HG02884 (cell line): ENCODE measurements at regions not wholly inside any gene's neighbourhood (a gene's known extent, or its start where the extent isn't known, plus 50 kb on each side); places are given as distances from the start of the nearest gene placed in this dataset.

Experiments
- ATAC-seq: cut with Tn5 transposase; IDR thresholded peaks from one replicate; pipeline ENCODE4 v1.9.1; 2021; ENCODE audit warnings: mild to moderate bottlenecking, moderate library complexity; ENCODE audit not compliant: unreplicated experiment

- no peak for ATAC-seq
Measured at GRCh38 chr17:77375917-77376651, 235.3 kb downstream of the SEC14L1 start.

GRCh38 chr17:77376795-77377709, 236.3 kb downstream of the SEC14L1 start:
- ATAC-seq, result no peak

GRCh38 chr17:77377710-77378235, 237.0 kb downstream of the SEC14L1 start:
- no peak for ATAC-seq

- no peak for ATAC-seq
Measured at GRCh38 chr17:77378318-77379064, 237.7 kb downstream of the SEC14L1 start.

GRCh38 chr17:77379065-77379428, 238.3 kb downstream of the SEC14L1 start:
- no peak for ATAC-seq

GRCh38 chr17:77379832-77380231, 239.1 kb downstream of the SEC14L1 start:
- ATAC-seq, result no peak

- ATAC-seq, result no peak
Measured at GRCh38 chr17:77380395-77381184, 239.8 kb downstream of the SEC14L1 start.

GRCh38 chr17:77381185-77381700, 240.5 kb downstream of the SEC14L1 start:
- ATAC-seq, result no peak

GRCh38 chr17:77381731-77382130, 241.0 kb downstream of the SEC14L1 start:
- ATAC-seq, result no peak

GRCh38 chr17:77382356-77382911, 241.7 kb downstream of the SEC14L1 start:
- ATAC-seq, result no peak

GRCh38 chr17:77382966-77383612, 242.3 kb downstream of the SEC14L1 start:
- ATAC-seq, result no peak

- ATAC-seq, result no peak
Measured at GRCh38 chr17:77383613-77384608, 243.1 kb downstream of the SEC14L1 start.

GRCh38 chr17:77385750-77386501, 245.2 kb downstream of the SEC14L1 start:
- ATAC-seq, result no peak

- ATAC-seq, result no peak
Measured at GRCh38 chr17:77386502-77387192, 245.9 kb downstream of the SEC14L1 start.

GRCh38 chr17:77387891-77388290, 247.1 kb downstream of the SEC14L1 start:
- no peak for ATAC-seq

GRCh38 chr17:77388384-77389306, 247.9 kb downstream of the SEC14L1 start:
- no peak for ATAC-seq
